Renal cortex interstitium (tissue), 11 donors: ENCODE measurements at regions not wholly inside any gene's neighbourhood (a gene's known extent, or its start where the extent isn't known, plus 50 kb on each side); places are given as distances from the start of the nearest gene placed in this dataset.
"Not testable (repeated sequence)": the region's sequence is repeated elsewhere in the genome, so short reads cannot be mapped to it uniquely, and the experiment has no call there.

Experiments
- DNase-seq, 11 donors: peaks; one replicate each; pipeline ENCODE4 v3.0.0-alpha.2; 2013; ENCODE audit warnings: low read depth in 9 of 11, low spot score in 4 of 11; ENCODE audit errors: extremely low read depth in 1 of 11

DNA sequence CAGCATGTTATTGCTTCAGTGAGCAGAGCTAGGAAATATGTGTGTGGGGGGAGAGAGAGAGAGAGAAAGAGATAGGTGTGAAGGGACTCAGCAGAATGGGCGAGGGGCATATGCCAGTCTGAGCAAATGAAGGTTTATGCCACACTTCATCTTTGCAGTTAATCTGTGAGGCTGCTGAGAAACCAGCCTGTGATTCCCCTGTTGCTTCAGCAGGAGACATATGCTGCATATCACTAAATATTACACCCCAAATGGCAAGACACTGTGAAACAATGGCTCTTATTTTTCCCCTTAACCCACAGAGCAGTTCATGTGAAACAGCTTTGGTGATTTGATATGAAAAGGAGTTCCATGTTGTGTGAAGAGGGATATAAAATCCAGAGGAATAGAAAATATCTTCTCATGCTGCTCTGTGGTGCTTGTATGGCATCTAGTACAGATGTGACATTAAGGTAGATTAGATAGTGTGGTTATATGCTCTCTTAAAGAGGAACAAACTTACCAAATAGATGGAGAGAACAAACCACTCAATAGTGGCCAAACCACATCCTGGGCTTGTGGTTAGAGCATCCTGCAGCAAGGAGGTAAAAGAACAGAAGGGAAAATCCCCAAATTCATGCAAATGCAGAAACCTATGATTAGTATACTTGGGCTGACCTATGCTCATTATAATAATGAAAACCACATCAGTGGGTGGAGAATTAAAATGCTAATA lies 864.2 kb downstream of the FAM181B start:
- no peak for DNase-seq

DNA sequence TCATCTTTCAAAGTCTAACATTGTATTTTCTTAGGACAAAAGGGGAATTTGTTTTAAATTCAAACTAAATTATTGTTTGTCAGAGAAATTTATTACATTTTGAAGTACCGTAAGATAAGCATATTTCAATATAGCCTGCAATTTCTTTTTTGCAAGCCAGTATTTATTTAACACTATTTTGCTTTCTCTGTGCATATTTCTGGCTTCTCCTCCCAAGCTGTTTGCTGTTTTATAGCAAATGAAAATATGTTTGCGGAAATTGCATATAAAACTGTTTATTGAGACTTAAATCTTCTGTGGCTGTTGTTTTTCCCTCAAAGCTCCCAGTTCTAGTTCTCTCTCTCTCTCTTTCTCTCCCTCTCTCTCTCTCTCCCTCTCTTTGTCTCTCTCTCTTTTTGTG lies 866.8 kb downstream of the FAM181B start:
- peak in 6 of 11 donors; percentile 19 to 55 (median 44) for DNase-seq

DNA sequence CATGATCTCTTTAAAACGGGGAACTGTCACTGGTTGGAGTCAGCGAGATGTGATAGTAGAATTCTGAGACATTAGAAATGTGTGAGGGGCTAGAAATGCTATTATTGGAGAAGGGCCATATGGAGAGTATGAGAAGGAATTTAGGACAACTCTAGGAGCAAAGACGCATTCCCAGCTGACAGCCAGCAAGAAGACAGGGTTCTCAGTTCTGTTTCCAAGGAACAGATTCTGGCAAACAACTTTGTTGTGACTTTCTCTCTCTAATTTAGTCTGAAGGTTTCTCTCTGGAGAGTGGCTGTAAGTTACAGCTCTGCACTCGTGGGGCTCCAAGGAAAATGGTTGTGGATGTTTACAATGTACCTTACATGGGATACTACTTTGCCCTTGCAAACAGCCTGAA lies 876.3 kb downstream of the FAM181B start:
- peak in 7 of 11 donors; percentile 25 to 57 (median 42) for DNase-seq

- no peak for DNase-seq
Measured at GRCh38 chr11:81853791-81854190, 879.9 kb downstream of the FAM181B start.

DNA sequence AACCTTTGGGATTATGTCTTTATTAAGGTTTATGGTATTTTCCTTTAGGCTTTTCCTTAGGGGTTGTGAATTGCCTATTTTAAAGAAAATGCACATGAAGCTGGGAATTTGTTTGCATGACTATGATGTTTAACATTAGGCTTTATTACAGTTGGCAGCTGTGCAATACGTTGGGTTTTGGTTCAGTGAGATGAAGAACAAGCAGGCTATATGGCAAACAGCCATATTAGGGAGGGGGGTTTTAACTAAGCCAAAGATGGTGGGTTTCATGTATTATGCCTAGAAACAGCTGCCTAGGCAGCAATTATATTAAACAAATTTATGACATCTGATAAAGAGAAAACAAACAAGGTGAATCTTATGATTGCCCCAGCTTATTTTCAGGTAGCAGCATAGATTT lies 880.8 kb downstream of the FAM181B start:
- no peak for DNase-seq

- DNase-seq, result peak in 10 of 11 donors; percentile 22 to 65 (median 46)
Measured at GRCh38 chr11:81840380-81840779, 893.3 kb downstream of the FAM181B start.

DNA sequence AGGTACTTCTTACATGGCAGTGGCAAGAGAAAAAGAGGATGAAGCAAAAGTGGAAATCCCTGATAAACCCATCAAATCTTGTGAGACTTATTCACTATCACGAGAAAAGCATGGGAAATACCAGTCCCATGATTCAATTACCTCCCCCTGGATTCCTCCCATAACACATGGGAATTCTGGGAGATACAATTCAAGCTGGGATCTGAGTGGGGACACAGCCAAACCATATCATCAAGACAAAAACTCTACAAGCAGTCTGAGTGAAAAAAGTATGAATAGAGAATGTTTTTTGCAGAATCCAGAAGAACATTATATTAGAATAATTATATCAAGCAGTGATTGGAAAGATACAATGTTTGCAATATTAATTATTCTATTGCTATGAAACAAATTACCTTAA lies 893.7 kb downstream of the FAM181B start:
- DNase-seq, result no peak

- DNase-seq, result no peak
Measured at GRCh38 chr11:81839016-81839415, 894.6 kb downstream of the FAM181B start.

GRCh38 chr11:81829976-81830375 lies 903.7 kb downstream of the FAM181B start:
- no peak for DNase-seq

- no peak for DNase-seq
Measured at GRCh38 chr11:81825346-81825745, 908.3 kb downstream of the FAM181B start.

GRCh38 chr11:81819462-81819861 lies 914.2 kb downstream of the FAM181B start:
- DNase-seq, result no peak

- no peak for DNase-seq
Measured at GRCh38 chr11:81804858-81805257, 928.8 kb downstream of the FAM181B start.

GRCh38 chr11:81802591-81802990 lies 931.1 kb downstream of the FAM181B start:
- DNase-seq, result no peak

GRCh38 chr11:81792416-81792815 lies 941.2 kb downstream of the FAM181B start:
- no peak for DNase-seq

DNA sequence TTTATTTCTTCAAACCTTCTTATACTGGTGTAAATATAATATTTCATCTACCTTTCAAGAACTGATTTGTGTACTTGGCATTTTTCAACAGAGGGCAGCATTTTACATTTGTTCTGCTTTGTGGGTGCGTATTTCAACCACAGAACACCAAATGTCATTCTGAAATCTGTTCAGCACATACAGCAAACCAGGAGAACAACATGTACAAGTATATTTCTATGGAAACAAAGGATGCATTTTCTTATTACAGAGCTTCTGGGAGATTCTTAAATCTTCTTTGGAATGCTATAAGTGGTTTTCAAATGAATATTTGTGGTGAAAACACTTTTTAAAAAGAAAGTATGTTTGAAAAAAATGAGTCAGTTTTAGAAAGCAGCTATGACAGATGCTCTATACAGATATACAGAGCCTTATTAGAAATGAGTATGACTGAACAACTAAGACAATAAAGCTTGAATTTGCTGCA lies 946.0 kb downstream of the FAM181B start:
- DNase-seq, result peak in 6 of 11 donors; percentile 5 to 24 (median 12)

DNA sequence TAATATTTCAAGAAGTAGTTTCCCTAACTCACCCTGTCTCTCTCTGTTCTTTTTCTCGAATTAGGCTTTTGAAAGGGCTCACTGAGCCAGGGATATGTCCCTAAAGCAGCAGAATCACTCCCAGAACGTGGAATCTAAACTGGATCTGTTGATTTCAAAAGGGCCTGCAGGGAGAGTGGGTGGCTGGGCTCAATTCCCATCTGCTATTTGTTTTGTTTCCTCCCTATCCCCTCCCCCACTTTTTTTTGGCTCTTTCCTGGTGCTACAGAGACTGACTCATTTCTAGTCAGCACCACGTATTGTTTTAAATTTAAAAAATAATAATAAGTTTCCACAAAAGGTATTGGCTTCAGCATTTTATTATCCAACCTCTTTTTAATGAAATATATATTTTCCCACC lies 961.5 kb downstream of the FAM181B start:
- DNase-seq, result no peak

GRCh38 chr11:81769906-81770305 lies 963.8 kb downstream of the FAM181B start:
- not testable (repeated sequence) for DNase-seq

GRCh38 chr11:81756864-81757595 lies 976.6 kb downstream of the FAM181B start:
- DNase-seq, result no peak

- DNase-seq, result no peak
Measured at GRCh38 chr11:81749245-81749644, 984.4 kb downstream of the FAM181B start.

DNA sequence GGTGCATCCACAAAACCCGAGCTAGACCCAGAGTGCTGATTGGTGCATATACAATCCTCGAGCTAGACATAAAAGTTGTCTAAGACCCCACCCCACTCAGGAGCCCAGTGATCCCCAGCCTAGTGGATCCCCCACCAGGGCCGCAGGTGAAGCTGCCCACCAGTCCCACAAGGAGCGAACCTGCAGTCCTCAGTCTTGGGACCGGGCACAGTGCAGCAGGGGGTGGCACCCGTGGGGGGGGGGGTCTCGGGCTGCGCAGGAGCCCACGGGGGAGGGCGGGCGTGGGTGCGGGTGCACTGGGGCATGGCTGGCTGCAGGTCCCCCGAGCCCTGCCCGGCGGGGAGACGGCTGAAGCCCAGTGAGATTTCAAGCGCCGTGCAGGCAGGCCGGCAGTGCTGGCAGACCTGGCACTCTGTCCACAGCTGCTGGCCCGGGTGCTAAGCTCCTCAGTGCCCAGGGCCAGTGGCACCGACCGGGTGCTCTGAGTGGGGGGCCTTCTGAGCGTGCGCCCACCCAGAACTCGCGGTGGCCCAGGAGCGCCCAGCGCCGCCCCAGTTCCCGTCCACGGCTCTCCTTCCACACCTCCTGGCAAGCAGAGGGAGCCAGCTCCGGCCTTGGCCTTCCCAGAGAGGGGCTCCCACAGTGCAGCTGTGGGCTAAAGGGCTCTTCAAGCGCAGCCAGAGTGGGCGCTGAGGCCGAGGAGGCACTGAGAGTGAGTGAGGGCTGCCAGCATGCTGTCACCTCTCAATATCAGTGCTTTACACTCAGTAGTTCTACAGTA lies 989.1 kb downstream of the FAM181B start:
- no peak for DNase-seq
